ENCODE measurements at regions not wholly inside any gene's neighbourhood (a gene's known extent, or its start where the extent isn't known, plus 50 kb on each side); places are given as distances from the start of the nearest gene placed in this dataset.

DNA sequence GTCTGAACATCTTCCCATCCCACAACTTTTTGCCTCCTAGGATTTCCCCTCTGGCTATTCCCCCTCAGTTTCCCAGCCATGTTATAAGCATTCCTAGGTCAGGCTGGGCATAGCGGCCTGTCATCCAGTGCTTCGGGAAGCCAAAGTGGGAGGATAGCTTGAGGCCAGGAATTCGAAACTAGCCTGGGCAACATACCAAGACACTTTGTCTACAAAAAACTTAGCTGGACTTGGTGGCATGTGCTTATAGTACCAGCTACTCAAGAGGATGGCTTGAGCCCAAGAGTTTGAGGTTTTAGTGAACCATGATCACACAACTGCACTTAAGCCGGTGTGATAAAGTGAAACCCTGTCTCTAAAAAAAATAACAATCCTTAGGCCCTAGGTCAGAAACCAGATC lies 447.4 kb downstream of the KIF16B start:
- no peak for DNase-seq (ENCODE audit: low read depth)
- TF ChIP-seq, protein P1, sequence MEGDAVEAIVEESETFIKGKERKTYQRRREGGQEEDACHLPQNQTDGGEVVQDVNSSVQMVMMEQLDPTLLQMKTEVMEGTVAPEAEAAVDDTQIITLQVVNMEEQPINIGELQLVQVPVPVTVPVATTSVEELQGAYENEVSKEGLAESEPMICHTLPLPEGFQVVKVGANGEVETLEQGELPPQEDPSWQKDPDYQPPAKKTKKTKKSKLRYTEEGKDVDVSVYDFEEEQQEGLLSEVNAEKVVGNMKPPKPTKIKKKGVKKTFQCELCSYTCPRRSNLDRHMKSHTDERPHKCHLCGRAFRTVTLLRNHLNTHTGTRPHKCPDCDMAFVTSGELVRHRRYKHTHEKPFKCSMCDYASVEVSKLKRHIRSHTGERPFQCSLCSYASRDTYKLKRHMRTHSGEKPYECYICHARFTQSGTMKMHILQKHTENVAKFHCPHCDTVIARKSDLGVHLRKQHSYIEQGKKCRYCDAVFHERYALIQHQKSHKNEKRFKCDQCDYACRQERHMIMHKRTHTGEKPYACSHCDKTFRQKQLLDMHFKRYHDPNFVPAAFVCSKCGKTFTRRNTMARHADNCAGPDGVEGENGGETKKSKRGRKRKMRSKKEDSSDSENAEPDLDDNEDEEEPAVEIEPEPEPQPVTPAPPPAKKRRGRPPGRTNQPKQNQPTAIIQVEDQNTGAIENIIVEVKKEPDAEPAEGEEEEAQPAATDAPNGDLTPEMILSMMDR (IDR thresholded peaks at IDR 0.05; ENCODE audit: low read length, missing control alignments): no peak
- no peak overlapping the region for H3K4me3 ChIP-seq (replicated peaks; ENCODE audit: low read depth, low read length)

- no peak overlapping the region for H3K4me3 ChIP-seq (replicated peaks; ENCODE audit: low read depth, low read length)
- TF ChIP-seq, protein P1 (IDR thresholded peaks at IDR 0.05; ENCODE audit: low read length, missing control alignments): no peak
Observed at GRCh38 chr20:16124911-16125776, 448.1 kb downstream of the KIF16B start.

GRCh38 chr20:16124491-16124890 lies 448.8 kb downstream of the KIF16B start:
- no peak for DNase-seq (ENCODE audit: low read depth)
- TF ChIP-seq, protein P1 (IDR thresholded peaks at IDR 0.05; ENCODE audit: low read length, missing control alignments): no peak

More at GRCh38 chr20:16124911-16125776, 448.1 kb downstream of the KIF16B start:
- no peak for DNase-seq (ENCODE audit: low read depth)

GRCh38 chr20:16123623-16124022 lies 449.6 kb downstream of the KIF16B start:
- H3K4me3 ChIP-seq (replicated peaks; ENCODE audit: low read depth, low read length): no peak overlapping the region
- TF ChIP-seq, protein P1 (IDR thresholded peaks at IDR 0.05; ENCODE audit: low read length, missing control alignments): no peak
- DNase-seq (ENCODE audit: low read depth): no peak

More at GRCh38 chr20:16124491-16124890, 448.8 kb downstream of the KIF16B start:
- H3K4me3 ChIP-seq (replicated peaks; ENCODE audit: low read depth, low read length): no peak overlapping the region

DNA sequence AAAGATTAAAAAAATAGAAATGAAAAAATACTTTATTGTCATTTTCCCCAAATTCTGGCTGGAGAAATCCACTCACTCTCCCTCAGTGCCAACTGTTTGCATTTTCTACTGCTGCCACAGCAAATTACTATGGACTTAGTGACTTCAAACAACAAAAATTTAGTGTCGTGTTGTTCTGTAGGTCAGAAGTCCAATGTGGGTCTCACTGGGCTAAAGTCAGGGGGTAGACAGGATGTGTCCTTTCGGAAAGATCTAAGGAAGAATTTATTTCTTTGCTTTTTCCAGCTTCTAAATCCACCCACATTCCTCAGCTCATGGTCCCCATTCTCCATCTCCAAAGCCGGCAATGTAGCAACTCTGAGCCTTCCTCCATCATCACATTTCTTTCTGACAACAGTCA lies 453.3 kb downstream of the KIF16B start:
- TF ChIP-seq, protein P1 (IDR thresholded peaks at IDR 0.05; ENCODE audit: low read length, missing control alignments): no peak
- H3K4me3 ChIP-seq (replicated peaks; ENCODE audit: low read depth, low read length): no peak overlapping the region
- no peak for DNase-seq (ENCODE audit: low read depth)

DNA sequence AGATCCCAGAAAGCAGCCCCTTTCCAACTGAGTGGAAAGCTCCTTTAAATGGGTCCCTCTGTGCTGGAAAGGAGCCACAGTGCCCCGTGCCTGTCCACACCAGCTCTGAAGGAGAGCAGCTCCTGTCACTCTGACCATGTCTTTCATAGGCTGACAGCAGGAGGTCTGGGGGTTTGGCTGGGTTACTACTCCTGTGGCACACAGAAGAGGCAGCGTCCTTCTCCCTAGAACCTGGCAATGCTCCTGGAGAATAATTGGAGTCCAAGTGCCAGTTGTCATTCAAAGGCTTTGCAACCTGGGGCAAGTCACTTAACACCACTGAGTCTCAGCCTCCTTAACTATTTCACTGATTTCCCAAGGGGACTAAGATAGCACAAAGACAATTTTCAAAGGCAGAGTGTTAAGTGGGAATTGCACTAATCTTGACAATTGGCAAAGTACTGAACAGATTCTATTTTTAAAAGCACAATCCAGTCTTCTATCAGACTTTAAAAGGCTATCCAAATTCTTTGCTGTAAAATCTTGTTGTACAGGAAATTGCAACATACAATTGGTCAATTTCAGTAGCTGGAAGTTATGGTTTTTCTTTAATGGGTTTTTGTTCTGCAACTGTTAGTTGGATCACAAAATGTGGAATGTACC lies 457.2 kb downstream of the KIF16B start:
- DNase-seq (ENCODE audit: low read depth): no peak
- TF ChIP-seq, protein P1 (IDR thresholded peaks at IDR 0.05; ENCODE audit: low read length, missing control alignments): no peak
- no peak overlapping the region for H3K4me3 ChIP-seq (replicated peaks; ENCODE audit: low read depth, low read length)
